22Rv1 (cell line): ENCODE measurements at regions not wholly inside any gene's neighbourhood (a gene's known extent, or its start where the extent isn't known, plus 50 kb on each side); places are given as distances from the start of the nearest gene placed in this dataset.

Source experiments
- ZFX ChIP-seq: fragments of 450-650 bp; IDR thresholded peaks from 2 replicates; pipeline ENCODE4 v1.6.1; 2017; ENCODE audit warnings: antibody characterized with exemption, borderline replicate concordance
- TF ChIP-seq, protein P1 (sequence below): fragments of 450-650 bp; IDR thresholded peaks from 2 replicates; pipeline ENCODE4 v1.5.1; 2017; ENCODE audit warnings: mild to moderate bottlenecking

DNA sequence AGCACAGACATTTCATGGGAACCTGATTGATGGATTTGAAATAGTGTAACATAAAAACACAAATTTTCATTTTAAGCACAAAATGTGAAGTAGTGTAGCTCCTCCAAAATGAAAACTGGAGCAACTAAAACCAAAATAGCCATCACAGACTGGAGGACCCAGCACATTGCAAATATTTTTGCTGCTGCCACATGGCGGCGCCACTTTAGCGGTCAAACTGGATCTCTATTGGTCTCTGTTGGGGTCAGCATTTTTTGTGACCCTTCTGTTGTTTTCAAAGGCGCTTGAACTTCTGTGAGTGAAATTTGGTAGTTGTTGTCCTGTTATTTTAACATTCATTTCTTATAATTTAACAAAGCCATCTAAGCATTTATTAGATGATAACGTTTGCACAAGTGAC lies 259.9 kb downstream of the IL20RB start:
- TF ChIP-seq, protein P1, sequence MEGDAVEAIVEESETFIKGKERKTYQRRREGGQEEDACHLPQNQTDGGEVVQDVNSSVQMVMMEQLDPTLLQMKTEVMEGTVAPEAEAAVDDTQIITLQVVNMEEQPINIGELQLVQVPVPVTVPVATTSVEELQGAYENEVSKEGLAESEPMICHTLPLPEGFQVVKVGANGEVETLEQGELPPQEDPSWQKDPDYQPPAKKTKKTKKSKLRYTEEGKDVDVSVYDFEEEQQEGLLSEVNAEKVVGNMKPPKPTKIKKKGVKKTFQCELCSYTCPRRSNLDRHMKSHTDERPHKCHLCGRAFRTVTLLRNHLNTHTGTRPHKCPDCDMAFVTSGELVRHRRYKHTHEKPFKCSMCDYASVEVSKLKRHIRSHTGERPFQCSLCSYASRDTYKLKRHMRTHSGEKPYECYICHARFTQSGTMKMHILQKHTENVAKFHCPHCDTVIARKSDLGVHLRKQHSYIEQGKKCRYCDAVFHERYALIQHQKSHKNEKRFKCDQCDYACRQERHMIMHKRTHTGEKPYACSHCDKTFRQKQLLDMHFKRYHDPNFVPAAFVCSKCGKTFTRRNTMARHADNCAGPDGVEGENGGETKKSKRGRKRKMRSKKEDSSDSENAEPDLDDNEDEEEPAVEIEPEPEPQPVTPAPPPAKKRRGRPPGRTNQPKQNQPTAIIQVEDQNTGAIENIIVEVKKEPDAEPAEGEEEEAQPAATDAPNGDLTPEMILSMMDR: peak; percentile 81
- TF ChIP-seq ZFX: no peak
